Embryonic facial prominence (tissue), 1 donor: ENCODE measurements at regions not wholly inside any gene's neighbourhood (a gene's known extent, or its start where the extent isn't known, plus 50 kb on each side); places are given as distances from the start of the nearest gene placed in this dataset.

ENCODE experiments used
- DNase-seq: peaks from one replicate; pipeline ENCODE4 v3.0.0-alpha.2; 2016; ENCODE audit errors: extremely low spot score

- DNase-seq, result no peak
These were observed 112.1 kb downstream of the DLL1 start for GRCh38 chr6:170178561-170179477.

GRCh38 chr6:170177772-170178560 is 112.9 kb downstream of the DLL1 start:
- no peak for DNase-seq

GRCh38 chr6:170176898-170177771 is 113.7 kb downstream of the DLL1 start:
- DNase-seq, result no peak

GRCh38 chr6:170176136-170176897 is 114.6 kb downstream of the DLL1 start:
- DNase-seq, result no peak

GRCh38 chr6:170175644-170176135 is 115.2 kb downstream of the DLL1 start:
- DNase-seq, result no peak

GRCh38 chr6:170174771-170175643 is 115.9 kb downstream of the DLL1 start:
- no peak for DNase-seq

- DNase-seq, result no peak
These were observed 116.6 kb downstream of the DLL1 start for GRCh38 chr6:170174124-170174770.

- DNase-seq, result no peak
These were observed 117.5 kb downstream of the DLL1 start for GRCh38 chr6:170173335-170173881.

GRCh38 chr6:170172825-170173256 is 118.0 kb downstream of the DLL1 start:
- DNase-seq, result no peak

- DNase-seq, result no peak
These were observed 118.5 kb downstream of the DLL1 start for GRCh38 chr6:170172392-170172791.

GRCh38 chr6:170167657-170168159 is 123.2 kb downstream of the DLL1 start:
- no peak for DNase-seq

GRCh38 chr6:170166511-170167122 is 124.3 kb downstream of the DLL1 start:
- DNase-seq, result no peak

- DNase-seq, result no peak
These were observed 125.3 kb downstream of the DLL1 start for GRCh38 chr6:170165471-170166117.

GRCh38 chr6:170165085-170165470 is 125.8 kb downstream of the DLL1 start:
- no peak for DNase-seq

GRCh38 chr6:170164271-170164900 is 126.5 kb downstream of the DLL1 start:
- no peak for DNase-seq

GRCh38 chr6:170163405-170164170 is 127.3 kb downstream of the DLL1 start:
- DNase-seq, result no peak
